ENCODE measurements at regions not wholly inside any gene's neighbourhood (a gene's known extent, or its start where the extent isn't known, plus 50 kb on each side); places are given as distances from the start of the nearest gene placed in this dataset.

GRCh38 chr14:106850913-106851825, 1324.8 kb downstream of the TMEM121 start:
- no peak overlapping the region for H3K27ac ChIP-seq (ENCODE audit: low read depth in 2 of 2, low read length in 1 of 2)
- no peaks in the 10 kb centered on the region for H3K36me3 ChIP-seq (ENCODE audit: control insufficient read depth in 2 of 2, insufficient read depth in 2 of 2, low read length in 1 of 2)
- peaks cover 2 to 7% of the 10 kb centered on the region in 2 donors for H3K9me3 ChIP-seq (ENCODE audit: control insufficient read depth in 2 of 2, insufficient read depth in 1 of 2, low read depth in 1 of 2, low read length in 1 of 2)
- no peaks in the 10 kb centered on the region for H3K27me3 ChIP-seq (ENCODE audit: control insufficient read depth in 1 of 2, insufficient read depth in 2 of 2, low read length in 2 of 2)
- peaks cover 0 to 2% of the 10 kb centered on the region in 2 donors for H3K4me1 ChIP-seq (ENCODE audit: control insufficient read depth in 2 of 2, insufficient read depth in 2 of 2, low read length in 1 of 2)
- WGBS, 2 donors = 78% methylated on average over 20 of the region's 20 CpGs
- no peak overlapping the region for H3K4me3 ChIP-seq (ENCODE audit: low read depth in 1 of 2, low read length in 2 of 2)

GRCh38 chr14:106872611-106873446, 1346.4 kb downstream of the TMEM121 start:
- Histone ChIP-seq H3K4me1 (ENCODE audit: control insufficient read depth in 2 of 2, insufficient read depth in 2 of 2, low read length in 1 of 2) (no peaks in the 10 kb centered on the region), H3K4me3 (ENCODE audit: low read depth in 1 of 2, low read length in 2 of 2) (no peak overlapping the region), H3K9me3 (ENCODE audit: control insufficient read depth in 2 of 2, insufficient read depth in 1 of 2, low read depth in 1 of 2, low read length in 1 of 2) (no peaks in the 10 kb centered on the region), H3K27me3 (ENCODE audit: control insufficient read depth in 1 of 2, insufficient read depth in 2 of 2, low read length in 2 of 2) (no peaks in the 10 kb centered on the region), H3K36me3 (ENCODE audit: control insufficient read depth in 2 of 2, insufficient read depth in 2 of 2, low read length in 1 of 2) (no peaks in the 10 kb centered on the region), H3K27ac (ENCODE audit: low read depth in 2 of 2, low read length in 1 of 2) (no peak overlapping the region)
- 49 to 54% methylated on average over 17 to 23 of the region's 23 CpGs for WGBS, 2 donors

DNA sequence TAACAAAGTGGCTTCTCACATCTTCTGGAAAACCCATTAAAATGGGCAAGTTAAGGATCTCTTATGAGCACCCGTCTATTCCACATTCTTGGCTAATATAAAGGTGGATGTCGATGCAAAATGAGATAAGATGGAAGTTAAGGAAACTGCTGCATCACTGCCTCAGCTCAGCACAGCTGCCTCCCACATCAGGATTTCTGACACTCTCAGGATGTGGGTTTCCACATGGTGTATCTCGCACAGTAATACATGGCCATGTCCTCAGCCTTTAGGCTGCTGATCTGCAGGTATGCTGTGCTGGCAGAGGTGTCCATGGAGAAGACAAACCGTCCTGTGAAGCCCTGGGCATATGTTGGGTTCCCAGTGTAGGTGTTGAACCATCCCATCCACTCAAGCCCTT, 1348.0 kb downstream of the TMEM121 start:
- Histone ChIP-seq H3K27ac (ENCODE audit: low read depth in 2 of 2, low read length in 1 of 2) (no peak overlapping the region), H3K27me3 (ENCODE audit: control insufficient read depth in 1 of 2, insufficient read depth in 2 of 2, low read length in 2 of 2) (no peaks in the 10 kb centered on the region), H3K4me3 (ENCODE audit: low read depth in 1 of 2, low read length in 2 of 2) (no peak overlapping the region), H3K36me3 (ENCODE audit: control insufficient read depth in 2 of 2, insufficient read depth in 2 of 2, low read length in 1 of 2) (no peaks in the 10 kb centered on the region), H3K9me3 (ENCODE audit: control insufficient read depth in 2 of 2, insufficient read depth in 1 of 2, low read depth in 1 of 2, low read length in 1 of 2) (no peaks in the 10 kb centered on the region), H3K4me1 (ENCODE audit: control insufficient read depth in 2 of 2, insufficient read depth in 2 of 2, low read length in 1 of 2) (no peaks in the 10 kb centered on the region)
- 40 to 46% methylated on average over 4 of the region's 4 CpGs for WGBS, 2 donors

DNA sequence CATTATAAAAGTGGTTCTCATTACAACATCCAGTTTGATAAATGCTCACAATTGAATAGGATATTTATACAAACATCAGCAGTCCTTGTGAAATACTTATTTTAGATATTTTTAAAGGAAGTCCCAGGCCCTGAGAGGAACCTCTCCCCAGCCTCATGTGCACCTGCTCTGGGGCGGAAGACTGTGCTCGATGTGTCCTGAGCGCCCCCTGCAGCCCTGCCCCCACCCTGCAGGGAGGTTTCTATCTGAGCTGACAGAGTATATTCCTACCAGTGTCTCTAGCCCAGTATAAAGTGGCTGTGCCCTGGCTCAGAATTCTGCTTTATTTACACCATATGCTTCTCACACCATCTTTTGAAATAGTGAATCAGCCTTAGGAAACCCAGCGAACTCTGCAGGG, 1349.1 kb downstream of the TMEM121 start:
- Histone ChIP-seq H3K36me3 (ENCODE audit: control insufficient read depth in 2 of 2, insufficient read depth in 2 of 2, low read length in 1 of 2) (no peaks in the 10 kb centered on the region), H3K27me3 (ENCODE audit: control insufficient read depth in 1 of 2, insufficient read depth in 2 of 2, low read length in 2 of 2) (no peaks in the 10 kb centered on the region), H3K9me3 (ENCODE audit: control insufficient read depth in 2 of 2, insufficient read depth in 1 of 2, low read depth in 1 of 2, low read length in 1 of 2) (no peaks in the 10 kb centered on the region), H3K4me1 (ENCODE audit: control insufficient read depth in 2 of 2, insufficient read depth in 2 of 2, low read length in 1 of 2) (no peaks in the 10 kb centered on the region), H3K4me3 (ENCODE audit: low read depth in 1 of 2, low read length in 2 of 2) (no peak overlapping the region), H3K27ac (ENCODE audit: low read depth in 2 of 2, low read length in 1 of 2) (no peak overlapping the region)
- WGBS, 2 donors = 19 to 32% methylated on average over 4 of the region's 4 CpGs

- Histone ChIP-seq H3K4me3 (ENCODE audit: low read depth in 1 of 2, low read length in 2 of 2) (no peak overlapping the region), H3K27ac (ENCODE audit: low read depth in 2 of 2, low read length in 1 of 2) (no peak overlapping the region), H3K36me3 (ENCODE audit: control insufficient read depth in 2 of 2, insufficient read depth in 2 of 2, low read length in 1 of 2) (no peaks in the 10 kb centered on the region), H3K27me3 (ENCODE audit: control insufficient read depth in 1 of 2, insufficient read depth in 2 of 2, low read length in 2 of 2) (no peaks in the 10 kb centered on the region), H3K4me1 (ENCODE audit: control insufficient read depth in 2 of 2, insufficient read depth in 2 of 2, low read length in 1 of 2) (no peaks in the 10 kb centered on the region), H3K9me3 (ENCODE audit: control insufficient read depth in 2 of 2, insufficient read depth in 1 of 2, low read depth in 1 of 2, low read length in 1 of 2) (no peaks in the 10 kb centered on the region)
- 62 to 79% methylated on average over 3 of the region's 3 CpGs for WGBS, 2 donors
Observed at GRCh38 chr14:106876711-106877110, 1350.3 kb downstream of the TMEM121 start.

DNA sequence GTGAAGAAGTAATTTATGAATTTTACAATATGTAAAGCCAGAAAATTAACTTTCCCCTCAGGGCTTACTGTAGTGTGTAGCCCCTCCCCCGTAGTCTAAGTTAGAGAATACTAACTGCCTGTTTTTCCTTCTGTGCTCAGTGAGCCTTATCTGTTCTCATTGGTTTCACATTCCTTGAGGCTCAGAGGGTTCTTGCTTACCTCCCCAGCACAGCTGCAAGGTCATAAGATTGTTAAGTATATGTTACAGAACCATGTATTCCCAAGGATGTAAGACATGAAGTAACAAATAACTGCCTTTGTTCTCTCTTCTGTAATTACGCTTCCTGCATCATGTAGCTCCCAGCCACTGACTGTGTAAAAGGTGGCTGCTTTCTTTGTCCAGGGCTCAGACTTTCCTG, 1351.1 kb downstream of the TMEM121 start:
- H3K27ac ChIP-seq (ENCODE audit: low read depth in 2 of 2, low read length in 1 of 2) = no peak overlapping the region
- 61% methylated on average over 2 of the region's 2 CpGs for WGBS, 2 donors
- H3K36me3 ChIP-seq (ENCODE audit: control insufficient read depth in 2 of 2, insufficient read depth in 2 of 2, low read length in 1 of 2) = no peaks in the 10 kb centered on the region
- no peaks in the 10 kb centered on the region for H3K4me1 ChIP-seq (ENCODE audit: control insufficient read depth in 2 of 2, insufficient read depth in 2 of 2, low read length in 1 of 2)
- no peak overlapping the region for H3K4me3 ChIP-seq (ENCODE audit: low read depth in 1 of 2, low read length in 2 of 2)
- H3K9me3 ChIP-seq (ENCODE audit: control insufficient read depth in 2 of 2, insufficient read depth in 1 of 2, low read depth in 1 of 2, low read length in 1 of 2) = no peaks in the 10 kb centered on the region
- H3K27me3 ChIP-seq (ENCODE audit: control insufficient read depth in 1 of 2, insufficient read depth in 2 of 2, low read length in 2 of 2) = no peaks in the 10 kb centered on the region

DNA sequence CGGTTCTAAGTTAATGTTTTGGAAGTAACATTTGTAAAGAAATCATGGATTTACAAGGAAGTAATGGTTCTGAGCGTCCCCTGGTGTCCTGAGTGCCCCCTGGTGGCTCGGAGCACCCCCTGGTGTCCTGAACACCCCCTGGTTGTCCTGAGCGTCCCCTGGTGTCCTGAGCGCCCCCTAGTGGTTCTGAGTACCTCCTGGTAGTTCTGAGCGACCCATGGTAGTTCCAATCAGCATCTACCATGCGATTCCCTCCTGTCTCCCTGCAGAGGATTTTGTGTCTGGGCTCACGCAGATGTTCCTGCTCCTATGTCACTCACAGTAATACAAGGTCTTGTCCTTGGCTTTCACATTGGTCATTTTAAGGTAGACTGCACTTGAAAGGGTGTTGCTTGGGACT, 1352.9 kb downstream of the TMEM121 start:
- WGBS, 2 donors = 48 to 55% methylated on average over 8 of the region's 8 CpGs
- H3K4me3 ChIP-seq (ENCODE audit: low read depth in 1 of 2, low read length in 2 of 2) = no peak overlapping the region

DNA sequence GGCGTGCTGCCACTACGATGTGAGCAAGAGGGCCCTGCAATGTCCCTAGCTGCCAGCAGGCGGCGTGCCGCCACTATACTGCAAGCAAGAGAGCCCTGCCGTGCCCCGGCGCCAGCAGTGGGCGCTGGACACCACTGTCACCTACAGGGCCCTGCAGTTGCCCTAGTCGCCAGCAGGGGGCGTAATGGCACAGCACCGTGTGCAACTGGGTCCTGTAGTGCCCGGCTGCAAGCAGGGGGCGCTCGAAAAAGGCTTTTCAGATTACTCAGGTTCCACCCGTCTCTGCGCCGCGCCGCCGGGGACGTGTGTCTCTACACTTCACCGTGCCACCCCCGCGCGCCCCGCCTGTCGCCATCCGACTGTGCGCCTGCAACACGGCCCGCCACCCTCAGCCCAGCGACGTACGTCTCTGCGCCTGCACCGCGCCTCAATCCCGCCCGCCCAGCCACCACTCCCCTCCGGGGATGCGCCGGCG, 1356.9 kb downstream of the TMEM121 start:
- Histone ChIP-seq H3K4me1 (ENCODE audit: control insufficient read depth in 2 of 2, insufficient read depth in 2 of 2, low read length in 1 of 2) (no peaks in the 10 kb centered on the region), H3K9me3 (ENCODE audit: control insufficient read depth in 2 of 2, insufficient read depth in 1 of 2, low read depth in 1 of 2, low read length in 1 of 2) (peaks cover 0 to 3% of the 10 kb centered on the region in 2 donors), H3K36me3 (ENCODE audit: control insufficient read depth in 2 of 2, insufficient read depth in 2 of 2, low read length in 1 of 2) (no peaks in the 10 kb centered on the region), H3K27ac (ENCODE audit: low read depth in 2 of 2, low read length in 1 of 2) (no peak overlapping the region), H3K27me3 (ENCODE audit: control insufficient read depth in 1 of 2, insufficient read depth in 2 of 2, low read length in 2 of 2) (no peaks in the 10 kb centered on the region), H3K4me3 (ENCODE audit: low read depth in 1 of 2, low read length in 2 of 2) (no peak overlapping the region)
- WGBS, 2 donors = 78 to 83% methylated on average over 44 of the region's 44 CpGs

More for the DNA sequence above, 1352.9 kb downstream of the TMEM121 start:
- H3K36me3 ChIP-seq (ENCODE audit: control insufficient read depth in 2 of 2, insufficient read depth in 2 of 2, low read length in 1 of 2) = no peaks in the 10 kb centered on the region
- H3K4me1 ChIP-seq (ENCODE audit: control insufficient read depth in 2 of 2, insufficient read depth in 2 of 2, low read length in 1 of 2) = no peaks in the 10 kb centered on the region
- peaks cover 0 to 3% of the 10 kb centered on the region in 2 donors for H3K9me3 ChIP-seq (ENCODE audit: control insufficient read depth in 2 of 2, insufficient read depth in 1 of 2, low read depth in 1 of 2, low read length in 1 of 2)
- no peak overlapping the region for H3K27ac ChIP-seq (ENCODE audit: low read depth in 2 of 2, low read length in 1 of 2)
- H3K27me3 ChIP-seq (ENCODE audit: control insufficient read depth in 1 of 2, insufficient read depth in 2 of 2, low read length in 2 of 2) = no peaks in the 10 kb centered on the region
